H1 (cell line): ENCODE measurements at regions not wholly inside any gene's neighbourhood (a gene's known extent, or its start where the extent isn't known, plus 50 kb on each side); places are given as distances from the start of the nearest gene placed in this dataset.

Experiments used
- FOSL1 ChIP-seq: IDR thresholded peaks from 2 replicates; pipeline ENCODE4 v1.6.1; 2011; ENCODE audit warnings: mild to moderate bottlenecking, low read depth, low read length, moderate library complexity; ENCODE audit not compliant: insufficient read depth
- GABPA ChIP-seq: IDR thresholded peaks from 2 replicates; pipeline ENCODE4 v1.6.1; 2011; ENCODE audit warnings: mild to moderate bottlenecking, low read length, moderate library complexity, borderline replicate concordance; ENCODE audit not compliant: insufficient read depth
- PHF8 ChIP-seq: fragments of 200-600 bp; sonication (generic); conservative IDR thresholded peaks from 2 replicates; pipeline ENCODE4 v1.7.1; 2012; ENCODE audit warnings: low read depth, mild to moderate bottlenecking, inconsistent platforms, low read length, moderate library complexity
- POLR2A ChIP-seq, 2 experiments: IDR thresholded peaks; 1 replicate in 1 of 2; 2 replicates in 1 of 2; pipeline ENCODE4 v1.6.1; 2011; ENCODE audit warnings: low read depth in 2 of 2, low read length in 2 of 2, mild to moderate bottlenecking in 2 of 2; ENCODE audit errors: control extremely low read depth in 1 of 2
- POLR2AphosphoS5 ChIP-seq: IDR thresholded peaks from 2 replicates; pipeline ENCODE4 v1.6.1; 2011; ENCODE audit warnings: low read depth, low read length
- TAF1 ChIP-seq: IDR thresholded peaks from 2 replicates; pipeline ENCODE4 v1.6.1; 2011; ENCODE audit warnings: mild to moderate bottlenecking, low read depth, low read length
- TBP ChIP-seq: IDR thresholded peaks from 2 replicates; pipeline ENCODE4 v1.6.1; 2011; ENCODE audit warnings: low read depth, low read length, improper control_type of control experiment
- TF ChIP-seq, protein P1 (sequence below): fragments of 300-600 bp; sonication (generic); IDR thresholded peaks from 2 replicates; pipeline ENCODE4 v1.7.1; 2012; ENCODE audit warnings: low read length, moderate library complexity, mild to moderate bottlenecking, inconsistent platforms; ENCODE audit not compliant: insufficient replicate concordance

GRCh38 chr2:4891394-4891793 lies 800.8 kb upstream of the SOX11 start (continued):
- TF ChIP-seq, protein P1, sequence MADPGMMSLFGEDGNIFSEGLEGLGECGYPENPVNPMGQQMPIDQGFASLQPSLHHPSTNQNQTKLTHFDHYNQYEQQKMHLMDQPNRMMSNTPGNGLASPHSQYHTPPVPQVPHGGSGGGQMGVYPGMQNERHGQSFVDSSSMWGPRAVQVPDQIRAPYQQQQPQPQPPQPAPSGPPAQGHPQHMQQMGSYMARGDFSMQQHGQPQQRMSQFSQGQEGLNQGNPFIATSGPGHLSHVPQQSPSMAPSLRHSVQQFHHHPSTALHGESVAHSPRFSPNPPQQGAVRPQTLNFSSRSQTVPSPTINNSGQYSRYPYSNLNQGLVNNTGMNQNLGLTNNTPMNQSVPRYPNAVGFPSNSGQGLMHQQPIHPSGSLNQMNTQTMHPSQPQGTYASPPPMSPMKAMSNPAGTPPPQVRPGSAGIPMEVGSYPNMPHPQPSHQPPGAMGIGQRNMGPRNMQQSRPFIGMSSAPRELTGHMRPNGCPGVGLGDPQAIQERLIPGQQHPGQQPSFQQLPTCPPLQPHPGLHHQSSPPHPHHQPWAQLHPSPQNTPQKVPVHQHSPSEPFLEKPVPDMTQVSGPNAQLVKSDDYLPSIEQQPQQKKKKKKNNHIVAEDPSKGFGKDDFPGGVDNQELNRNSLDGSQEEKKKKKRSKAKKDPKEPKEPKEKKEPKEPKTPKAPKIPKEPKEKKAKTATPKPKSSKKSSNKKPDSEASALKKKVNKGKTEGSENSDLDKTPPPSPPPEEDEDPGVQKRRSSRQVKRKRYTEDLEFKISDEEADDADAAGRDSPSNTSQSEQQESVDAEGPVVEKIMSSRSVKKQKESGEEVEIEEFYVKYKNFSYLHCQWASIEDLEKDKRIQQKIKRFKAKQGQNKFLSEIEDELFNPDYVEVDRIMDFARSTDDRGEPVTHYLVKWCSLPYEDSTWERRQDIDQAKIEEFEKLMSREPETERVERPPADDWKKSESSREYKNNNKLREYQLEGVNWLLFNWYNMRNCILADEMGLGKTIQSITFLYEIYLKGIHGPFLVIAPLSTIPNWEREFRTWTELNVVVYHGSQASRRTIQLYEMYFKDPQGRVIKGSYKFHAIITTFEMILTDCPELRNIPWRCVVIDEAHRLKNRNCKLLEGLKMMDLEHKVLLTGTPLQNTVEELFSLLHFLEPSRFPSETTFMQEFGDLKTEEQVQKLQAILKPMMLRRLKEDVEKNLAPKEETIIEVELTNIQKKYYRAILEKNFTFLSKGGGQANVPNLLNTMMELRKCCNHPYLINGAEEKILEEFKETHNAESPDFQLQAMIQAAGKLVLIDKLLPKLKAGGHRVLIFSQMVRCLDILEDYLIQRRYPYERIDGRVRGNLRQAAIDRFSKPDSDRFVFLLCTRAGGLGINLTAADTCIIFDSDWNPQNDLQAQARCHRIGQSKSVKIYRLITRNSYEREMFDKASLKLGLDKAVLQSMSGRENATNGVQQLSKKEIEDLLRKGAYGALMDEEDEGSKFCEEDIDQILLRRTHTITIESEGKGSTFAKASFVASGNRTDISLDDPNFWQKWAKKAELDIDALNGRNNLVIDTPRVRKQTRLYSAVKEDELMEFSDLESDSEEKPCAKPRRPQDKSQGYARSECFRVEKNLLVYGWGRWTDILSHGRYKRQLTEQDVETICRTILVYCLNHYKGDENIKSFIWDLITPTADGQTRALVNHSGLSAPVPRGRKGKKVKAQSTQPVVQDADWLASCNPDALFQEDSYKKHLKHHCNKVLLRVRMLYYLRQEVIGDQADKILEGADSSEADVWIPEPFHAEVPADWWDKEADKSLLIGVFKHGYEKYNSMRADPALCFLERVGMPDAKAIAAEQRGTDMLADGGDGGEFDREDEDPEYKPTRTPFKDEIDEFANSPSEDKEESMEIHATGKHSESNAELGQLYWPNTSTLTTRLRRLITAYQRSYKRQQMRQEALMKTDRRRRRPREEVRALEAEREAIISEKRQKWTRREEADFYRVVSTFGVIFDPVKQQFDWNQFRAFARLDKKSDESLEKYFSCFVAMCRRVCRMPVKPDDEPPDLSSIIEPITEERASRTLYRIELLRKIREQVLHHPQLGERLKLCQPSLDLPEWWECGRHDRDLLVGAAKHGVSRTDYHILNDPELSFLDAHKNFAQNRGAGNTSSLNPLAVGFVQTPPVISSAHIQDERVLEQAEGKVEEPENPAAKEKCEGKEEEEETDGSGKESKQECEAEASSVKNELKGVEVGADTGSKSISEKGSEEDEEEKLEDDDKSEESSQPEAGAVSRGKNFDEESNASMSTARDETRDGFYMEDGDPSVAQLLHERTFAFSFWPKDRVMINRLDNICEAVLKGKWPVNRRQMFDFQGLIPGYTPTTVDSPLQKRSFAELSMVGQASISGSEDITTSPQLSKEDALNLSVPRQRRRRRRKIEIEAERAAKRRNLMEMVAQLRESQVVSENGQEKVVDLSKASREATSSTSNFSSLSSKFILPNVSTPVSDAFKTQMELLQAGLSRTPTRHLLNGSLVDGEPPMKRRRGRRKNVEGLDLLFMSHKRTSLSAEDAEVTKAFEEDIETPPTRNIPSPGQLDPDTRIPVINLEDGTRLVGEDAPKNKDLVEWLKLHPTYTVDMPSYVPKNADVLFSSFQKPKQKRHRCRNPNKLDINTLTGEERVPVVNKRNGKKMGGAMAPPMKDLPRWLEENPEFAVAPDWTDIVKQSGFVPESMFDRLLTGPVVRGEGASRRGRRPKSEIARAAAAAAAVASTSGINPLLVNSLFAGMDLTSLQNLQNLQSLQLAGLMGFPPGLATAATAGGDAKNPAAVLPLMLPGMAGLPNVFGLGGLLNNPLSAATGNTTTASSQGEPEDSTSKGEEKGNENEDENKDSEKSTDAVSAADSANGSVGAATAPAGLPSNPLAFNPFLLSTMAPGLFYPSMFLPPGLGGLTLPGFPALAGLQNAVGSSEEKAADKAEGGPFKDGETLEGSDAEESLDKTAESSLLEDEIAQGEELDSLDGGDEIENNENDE = no peak
- TF ChIP-seq PHF8 = no peak
- no peak for TF ChIP-seq TAF1
- no peak for TF ChIP-seq TBP
- TF ChIP-seq POLR2AphosphoS5 = no peak
- TF ChIP-seq POLR2A (IDR thresholded peaks at IDR 0.05; ENCODE audit: control extremely low read depth in 1 of 2, low read depth in 2 of 2, low read length in 2 of 2) = no peak
- TF ChIP-seq FOSL1 = no peak
- no peak for TF ChIP-seq GABPA
